ENCODE measurements at regions not wholly inside any gene's neighbourhood (a gene's known extent, or its start where the extent isn't known, plus 50 kb on each side); places are given as distances from the start of the nearest gene placed in this dataset.

DNA sequence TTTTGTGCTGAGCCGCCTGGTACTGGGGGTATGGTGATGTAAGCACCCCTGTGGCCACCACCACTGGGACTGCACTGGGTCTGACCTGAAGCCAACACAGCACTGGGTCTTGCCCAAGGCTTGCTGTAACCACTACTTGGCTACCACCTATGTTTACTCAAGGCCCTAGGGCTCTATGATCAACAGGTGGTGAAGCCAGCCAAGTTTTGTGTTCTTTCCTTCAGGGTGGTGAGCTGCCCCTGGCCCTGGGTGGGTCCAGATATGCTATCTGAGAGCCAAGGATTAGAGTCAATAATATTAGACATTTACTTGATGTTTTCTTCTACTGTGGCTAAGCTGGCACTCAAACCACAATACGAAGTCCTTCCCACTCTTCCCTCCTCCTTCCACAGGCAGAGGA, 55.1 kb upstream of the PAGE4 start:
- no peak for DNase-seq

DNA sequence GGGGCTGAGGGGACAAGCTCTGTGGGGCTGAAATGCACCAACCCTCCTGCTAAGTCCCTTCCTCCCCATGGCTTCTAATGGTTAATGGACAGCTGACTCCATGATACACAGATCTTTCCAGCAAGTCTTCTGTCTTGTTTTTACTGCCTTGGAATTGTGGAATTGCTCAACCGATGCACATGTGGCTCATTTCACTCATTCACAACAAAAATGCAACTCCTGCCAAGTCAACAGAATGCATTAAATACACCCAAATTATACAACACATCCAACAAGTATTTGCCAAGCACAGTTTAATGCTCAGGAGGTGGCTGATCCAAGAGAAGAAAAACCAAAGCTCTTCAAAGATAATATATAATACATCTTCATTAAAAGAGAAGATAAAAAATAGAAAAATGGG, 61.9 kb upstream of the PAGE4 start:
- no peak for DNase-seq

DNA sequence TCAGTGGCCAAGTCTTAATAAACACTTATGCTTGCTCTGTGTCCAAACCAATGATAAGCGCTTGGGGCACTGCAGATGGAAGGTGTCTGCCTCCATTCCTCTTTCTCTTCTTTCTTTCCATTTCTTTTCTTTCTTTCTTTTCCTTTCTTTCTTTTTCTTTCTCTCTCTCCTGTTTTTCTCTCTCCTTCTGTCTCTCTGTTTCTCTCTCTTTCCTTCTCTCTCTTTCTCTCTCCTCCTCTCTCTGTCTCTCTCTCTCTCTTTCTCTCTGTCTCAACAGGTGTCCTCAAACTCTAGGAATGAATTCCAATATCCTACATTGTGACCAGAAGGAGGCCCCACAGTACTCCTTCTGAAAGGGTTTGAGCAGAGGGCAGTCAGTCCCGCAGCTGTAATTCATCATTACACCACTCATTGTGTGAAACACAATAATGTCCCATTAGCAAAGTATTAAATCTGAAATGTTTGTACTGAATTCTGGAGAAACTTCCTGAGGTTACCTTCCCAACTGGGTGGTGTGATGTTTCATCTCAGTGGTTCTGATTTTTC, 66.5 kb upstream of the PAGE1 start:
- DNase-seq: no peak

DNA sequence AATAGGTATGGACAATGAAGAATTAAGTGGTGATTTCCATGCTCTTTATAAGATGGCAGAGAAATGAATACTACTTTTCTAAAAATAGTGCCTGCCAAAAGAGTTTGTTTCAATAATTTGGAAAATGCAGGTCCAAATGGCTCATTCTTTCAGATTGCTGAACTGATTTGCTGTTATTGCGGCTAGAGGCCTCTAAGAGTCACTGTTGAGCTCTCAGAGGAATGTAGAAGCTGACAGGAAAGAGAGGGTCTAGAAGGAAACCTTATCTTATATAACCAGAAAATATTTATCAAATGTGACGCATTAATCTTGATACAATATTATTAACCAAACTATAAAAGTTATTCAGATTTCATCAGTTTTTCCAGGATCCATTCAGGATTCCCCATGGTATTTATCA, 65.7 kb upstream of the PAGE1 start:
- DNase-seq: peak; percentile 12

DNA sequence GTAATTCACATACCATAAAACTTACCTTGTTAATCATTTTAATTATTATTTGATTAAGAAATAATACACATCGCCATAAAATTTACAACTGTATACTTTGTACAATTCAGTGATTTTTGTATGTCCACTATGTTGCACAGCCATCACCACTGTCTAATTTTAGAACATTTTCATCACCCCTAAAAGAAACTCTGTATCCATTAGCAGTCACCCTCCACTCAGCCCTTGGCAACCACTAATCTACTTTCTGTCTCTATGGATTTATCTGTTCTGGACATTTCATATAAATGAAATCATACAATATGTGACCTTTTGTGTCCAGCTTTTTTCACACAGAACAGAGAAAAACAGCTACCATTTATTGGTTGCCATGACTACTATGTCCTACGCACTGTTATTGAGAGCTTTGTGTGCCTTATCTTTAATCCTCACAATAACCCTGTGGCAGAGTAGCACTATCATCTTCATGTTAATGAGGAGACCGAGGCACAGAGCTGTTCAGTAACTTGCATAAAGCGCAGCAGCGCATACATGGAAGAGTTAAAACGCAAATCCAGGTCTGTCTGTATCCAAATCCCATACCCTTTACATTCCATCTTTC, 64.6 kb upstream of the PAGE1 start:
- no peak for DNase-seq

DNA sequence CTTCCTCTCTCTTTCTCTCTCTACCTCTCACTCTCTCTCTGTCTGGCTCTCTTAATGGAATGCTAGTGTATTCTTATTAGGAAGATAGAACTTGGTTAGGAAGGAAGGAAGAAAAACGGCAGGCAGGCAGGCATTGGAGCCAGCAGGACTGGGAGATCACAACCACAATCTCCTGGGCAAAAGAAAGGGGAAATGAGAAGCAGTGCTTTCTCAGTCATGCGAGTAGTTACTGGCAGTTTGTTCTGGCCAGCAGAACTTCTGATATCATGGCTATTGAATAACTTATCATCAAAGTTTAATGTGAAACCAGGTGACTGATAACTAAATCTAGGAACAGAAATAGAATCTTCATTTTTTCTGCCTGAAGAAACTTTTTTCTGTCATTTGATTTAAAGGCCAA, 60.9 kb upstream of the PAGE1 start:
- no peak for DNase-seq

DNA sequence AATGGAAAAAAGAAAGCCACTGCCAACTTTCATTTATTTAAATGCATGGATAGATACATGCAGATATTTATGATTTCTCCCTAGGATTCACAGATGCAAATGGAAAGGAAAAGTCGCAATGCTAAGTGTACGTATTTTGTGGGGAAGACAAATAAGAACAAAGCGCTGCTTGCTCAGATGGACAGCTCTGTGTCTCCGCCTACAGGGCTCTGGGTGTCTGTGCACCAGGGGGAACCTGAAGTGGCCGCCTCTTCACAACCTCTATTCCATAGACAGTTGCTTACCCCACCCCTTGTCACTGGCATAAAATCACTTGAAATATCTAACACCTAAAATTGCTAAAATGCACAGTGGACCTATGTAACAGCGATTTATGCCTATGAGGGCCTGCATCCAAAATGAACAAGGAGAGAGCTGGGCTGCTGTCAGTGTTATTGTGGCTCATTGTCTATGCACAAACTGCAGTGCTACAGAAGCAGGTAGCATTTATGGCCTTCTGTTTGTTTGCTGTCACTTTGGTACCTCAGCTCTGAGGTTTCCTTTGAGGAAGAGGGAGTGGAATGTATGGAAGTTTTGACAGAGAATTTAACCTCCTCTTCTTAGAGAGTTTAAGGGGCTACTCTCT, 58.6 kb upstream of the PAGE1 start:
- peak; percentile 39 for DNase-seq

DNA sequence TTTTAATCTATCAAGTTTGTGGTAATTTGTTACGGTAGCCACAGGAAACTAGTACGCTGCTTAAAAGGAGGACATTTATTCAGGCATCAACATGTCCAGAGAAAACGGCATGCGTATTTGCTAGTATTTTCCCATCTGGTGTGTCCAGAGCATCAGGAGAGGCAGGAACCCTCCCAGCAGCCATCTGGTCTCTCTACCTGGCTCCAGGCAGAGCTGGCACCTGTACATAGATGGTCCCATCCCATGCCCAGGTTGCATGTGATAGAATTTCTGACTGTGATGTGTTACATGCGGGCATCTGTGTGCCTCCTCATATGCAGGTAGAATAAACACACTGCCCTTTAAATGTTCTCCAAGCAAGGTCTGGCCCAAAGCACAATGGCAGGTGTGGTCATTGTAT, 57.9 kb upstream of the PAGE1 start:
- DNase-seq: no peak

DNA sequence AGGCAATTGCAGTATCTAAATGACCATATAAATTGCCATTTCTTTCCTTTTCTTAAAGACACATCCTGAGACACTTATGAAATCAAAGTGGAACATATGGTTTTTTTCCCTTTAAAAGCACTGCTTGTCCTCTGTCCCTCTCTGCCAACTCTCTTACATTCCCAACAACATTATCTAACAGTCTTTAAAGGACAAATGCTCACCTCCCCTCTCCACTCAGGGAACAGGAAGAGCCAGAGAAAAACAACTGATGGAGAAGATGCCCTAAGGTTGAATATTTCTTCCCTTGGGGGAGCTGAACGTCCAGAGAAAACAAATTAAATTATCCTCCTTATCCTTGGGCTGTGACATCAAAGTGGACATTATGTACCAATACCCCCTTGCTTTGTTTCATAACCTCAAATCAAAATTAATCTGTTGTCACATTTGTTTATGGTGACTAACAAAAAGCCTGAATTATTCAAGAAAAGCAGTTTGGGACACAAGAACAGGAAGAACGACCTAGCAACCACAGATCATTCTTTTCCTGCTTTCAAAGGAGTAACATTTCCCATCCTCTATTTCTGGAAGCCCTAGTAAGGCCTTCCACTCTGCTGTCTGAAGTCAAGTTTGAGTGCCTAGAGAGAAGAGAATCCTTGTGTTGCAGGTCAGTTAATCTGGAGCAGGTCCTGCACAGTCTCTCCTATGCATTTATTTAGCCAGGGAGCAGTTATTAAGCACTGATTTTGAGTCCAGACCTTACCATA, 52.6 kb upstream of the PAGE1 start:
- DNase-seq: no peak

DNA sequence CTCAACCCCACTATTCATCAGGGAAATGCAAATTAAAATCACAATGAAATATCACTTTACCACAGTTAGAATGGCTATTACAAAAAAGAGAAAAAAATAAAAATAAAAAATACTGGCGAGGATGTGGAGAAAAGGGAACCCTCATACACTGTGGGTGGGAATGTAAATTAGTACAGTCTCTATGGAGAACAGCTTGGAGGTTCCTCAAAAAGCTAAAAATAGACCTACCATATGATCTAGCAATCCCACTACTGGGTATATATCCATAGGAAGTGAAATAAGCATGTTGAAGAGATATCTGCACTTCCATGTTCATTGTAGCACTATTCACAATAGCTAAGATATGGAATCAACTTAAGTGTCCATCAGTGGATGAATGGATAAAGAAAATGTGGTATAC, 50.5 kb upstream of the PAGE1 start:
- DNase-seq: no peak
